DMS79 treated with DMSO at 0.1 percent for 48 hours (cell line): ENCODE measurements at regions not wholly inside any gene's neighbourhood (a gene's known extent, or its start where the extent isn't known, plus 50 kb on each side); places are given as distances from the start of the nearest gene placed in this dataset.

Source experiments
- DNase-seq: peaks from one replicate; lab custom pipeline; 2025; lab: John Stamatoyannopoulos, UW

- no peak for DNase-seq
Observed at GRCh38 chr12:70154960-70155589, 88.2 kb upstream of the CNOT2 start.

GRCh38 chr12:70157099-70157498 is 86.1 kb upstream of the CNOT2 start:
- no peak for DNase-seq

GRCh38 chr12:70165450-70165849 is 77.8 kb upstream of the CNOT2 start:
- DNase-seq: no peak

- no peak for DNase-seq
Observed at GRCh38 chr12:70176290-70176689, 66.9 kb upstream of the CNOT2 start.

GRCh38 chr12:70177631-70178030 is 65.6 kb upstream of the CNOT2 start:
- no peak for DNase-seq

GRCh38 chr12:70178038-70178437 is 65.2 kb upstream of the CNOT2 start:
- no peak for DNase-seq

GRCh38 chr12:70180130-70180529 is 63.1 kb upstream of the CNOT2 start:
- no peak for DNase-seq

GRCh38 chr12:70185301-70185700 is 57.9 kb upstream of the CNOT2 start:
- no peak for DNase-seq

GRCh38 chr12:70186436-70186835 is 56.8 kb upstream of the CNOT2 start:
- no peak for DNase-seq

GRCh38 chr12:70190262-70191010 is 52.8 kb upstream of the CNOT2 start:
- no peak for DNase-seq
